ENCODE measurements at regions not wholly inside any gene's neighbourhood (a gene's known extent, or its start where the extent isn't known, plus 50 kb on each side); places are given as distances from the start of the nearest gene placed in this dataset.

DNA sequence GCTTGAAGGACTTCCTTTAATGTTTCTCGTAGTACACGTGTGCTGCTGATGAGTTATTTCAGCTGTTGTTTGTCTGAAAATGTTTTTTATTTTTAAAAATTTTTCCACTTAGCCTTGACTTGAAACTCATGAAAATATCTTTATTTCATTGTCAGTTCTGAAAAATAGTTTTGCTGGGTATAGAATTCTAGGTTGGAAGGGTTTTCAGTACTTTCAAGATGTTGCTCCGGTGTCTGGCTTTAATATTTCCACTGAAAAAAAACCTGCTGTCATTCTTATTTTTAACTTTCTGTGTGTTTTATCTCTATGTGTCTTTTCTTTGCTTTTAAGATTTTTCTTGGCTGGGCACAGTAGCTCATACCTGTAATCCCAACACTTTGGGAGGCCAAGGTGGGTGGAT is 103.8 kb downstream of the UNCX start:
- Mint-ChIP-seq H3K9me3 (ENCODE audit: low read depth) (peaks cover 11% of the 10 kb centered on the region), H3K36me3 (peaks cover 1% of the 10 kb centered on the region), H3K27ac (no peak overlapping the region), H3K4me3 (no peak overlapping the region), H3K4me1 (no peaks in the 10 kb centered on the region), H3K27me3 (no peaks in the 10 kb centered on the region)
- DNase-seq (no peak), ATAC-seq (no peak)
- CTCF ChIA-PET = no interaction called here

DNA sequence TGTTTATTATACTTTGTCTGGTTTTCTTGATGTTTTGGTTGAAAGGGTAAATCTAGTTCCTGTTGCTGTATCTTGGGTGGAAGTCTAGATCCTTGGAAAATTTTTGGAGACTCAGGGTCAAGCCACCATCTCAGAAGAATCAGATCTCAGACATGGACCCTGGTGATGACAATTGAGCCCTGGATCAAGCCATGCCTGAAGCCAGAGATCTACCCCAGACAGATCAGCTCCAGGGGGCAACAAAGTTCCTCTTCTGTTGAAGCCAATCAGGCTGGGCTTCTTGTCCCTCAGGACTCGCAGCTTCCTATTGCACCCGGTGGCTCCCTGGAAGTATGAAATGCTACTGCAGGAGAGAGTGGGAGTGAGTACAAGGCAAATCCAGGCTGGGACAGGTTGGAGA is 106.9 kb downstream of the UNCX start:
- no peak for ATAC-seq
- CTCF ChIA-PET = no interaction called here

DNA sequence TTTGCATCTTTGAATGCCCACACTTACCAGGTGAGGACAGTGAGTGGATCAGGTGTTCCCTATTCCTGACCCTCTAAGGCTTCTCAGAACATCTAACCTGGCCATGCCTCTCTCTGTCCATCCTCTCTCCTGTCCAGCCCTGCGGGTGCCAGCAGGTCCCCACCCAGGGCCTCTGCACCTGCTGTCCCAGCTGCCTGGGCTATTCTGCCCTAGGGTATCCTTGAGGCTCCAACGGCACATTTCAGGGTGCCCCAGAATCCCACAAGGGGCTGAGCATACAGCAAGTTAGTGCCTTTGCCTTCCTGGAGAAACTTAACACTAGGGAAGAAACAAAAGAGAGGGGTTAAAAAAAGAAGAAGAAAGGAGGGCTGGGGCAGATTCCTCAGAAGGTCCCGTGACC is 107.4 kb downstream of the UNCX start:
- H3K27me3 Mint-ChIP-seq = no peaks in the 10 kb centered on the region
- no peaks in the 10 kb centered on the region for H3K4me1 Mint-ChIP-seq
- CTCF ChIA-PET = no interaction called here
- H3K9me3 Mint-ChIP-seq (ENCODE audit: low read depth) = peaks cover 13% of the 10 kb centered on the region
- H3K27ac Mint-ChIP-seq = no peak overlapping the region
- ATAC-seq = no peak
- no peak for DNase-seq
- H3K4me3 Mint-ChIP-seq = no peak overlapping the region
- H3K36me3 Mint-ChIP-seq = peaks cover under 1% of the 10 kb centered on the region

More for the DNA sequence above, 106.9 kb downstream of the UNCX start:
- H3K27me3 Mint-ChIP-seq = no peaks in the 10 kb centered on the region
- peaks cover 1% of the 10 kb centered on the region for H3K36me3 Mint-ChIP-seq
- H3K9me3 Mint-ChIP-seq (ENCODE audit: low read depth) = peaks cover 14% of the 10 kb centered on the region
- no peak for DNase-seq
- H3K27ac Mint-ChIP-seq = no peak overlapping the region
- H3K4me1 Mint-ChIP-seq = no peaks in the 10 kb centered on the region
- no peak overlapping the region for H3K4me3 Mint-ChIP-seq

DNA sequence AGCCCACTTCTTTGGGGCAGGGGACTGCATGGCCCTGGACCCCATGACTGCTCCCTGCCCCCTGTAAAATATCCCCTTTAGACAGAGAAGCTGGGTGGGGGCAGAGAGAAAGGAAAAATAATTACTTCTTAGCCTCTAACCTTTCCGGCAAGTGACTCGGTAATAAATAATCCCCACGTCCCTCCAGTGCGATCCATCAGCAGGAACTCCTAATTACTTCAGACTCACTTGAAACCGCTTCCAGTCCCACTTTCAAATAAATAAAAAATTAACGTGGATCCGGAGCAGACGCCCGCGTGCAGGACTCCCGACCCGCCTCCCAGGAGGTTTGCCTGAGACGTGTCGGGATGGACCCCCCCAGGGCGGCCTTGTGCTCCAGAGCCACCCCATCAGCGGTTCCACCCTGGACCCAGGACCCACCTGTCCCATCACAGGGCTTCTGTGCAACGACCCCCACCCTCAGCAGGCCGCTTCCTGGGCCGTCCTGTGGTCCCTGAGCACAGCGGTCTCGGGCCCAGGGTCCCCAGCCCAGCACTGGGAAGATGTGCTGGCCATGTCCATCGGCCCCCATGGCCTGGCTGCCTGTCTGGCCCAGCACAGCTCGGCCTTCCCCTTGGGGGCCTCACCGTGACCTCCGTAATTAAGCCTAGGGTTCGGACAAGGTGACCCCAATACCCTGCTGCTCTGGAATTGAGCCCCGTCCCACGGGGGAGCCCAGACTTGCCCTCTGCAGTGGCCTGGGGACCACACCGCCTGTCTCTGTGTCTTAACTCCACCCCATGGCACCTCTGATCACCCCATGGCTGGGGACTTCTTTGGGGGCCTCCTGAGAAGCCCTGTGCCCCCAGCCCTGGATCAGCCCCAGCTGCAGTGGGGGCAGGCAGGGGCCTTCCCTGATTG is 108.0 kb downstream of the UNCX start:
- Mint-ChIP-seq H3K36me3 (no peaks in the 10 kb centered on the region), H3K4me3 (no peak overlapping the region), H3K4me1 (no peaks in the 10 kb centered on the region), H3K27me3 (no peaks in the 10 kb centered on the region), H3K9me3 (ENCODE audit: low read depth) (peaks cover 12% of the 10 kb centered on the region), H3K27ac (no peak overlapping the region)
- ATAC-seq (no peak), DNase-seq (no peak)
- CTCF ChIA-PET = no interaction called here

DNA sequence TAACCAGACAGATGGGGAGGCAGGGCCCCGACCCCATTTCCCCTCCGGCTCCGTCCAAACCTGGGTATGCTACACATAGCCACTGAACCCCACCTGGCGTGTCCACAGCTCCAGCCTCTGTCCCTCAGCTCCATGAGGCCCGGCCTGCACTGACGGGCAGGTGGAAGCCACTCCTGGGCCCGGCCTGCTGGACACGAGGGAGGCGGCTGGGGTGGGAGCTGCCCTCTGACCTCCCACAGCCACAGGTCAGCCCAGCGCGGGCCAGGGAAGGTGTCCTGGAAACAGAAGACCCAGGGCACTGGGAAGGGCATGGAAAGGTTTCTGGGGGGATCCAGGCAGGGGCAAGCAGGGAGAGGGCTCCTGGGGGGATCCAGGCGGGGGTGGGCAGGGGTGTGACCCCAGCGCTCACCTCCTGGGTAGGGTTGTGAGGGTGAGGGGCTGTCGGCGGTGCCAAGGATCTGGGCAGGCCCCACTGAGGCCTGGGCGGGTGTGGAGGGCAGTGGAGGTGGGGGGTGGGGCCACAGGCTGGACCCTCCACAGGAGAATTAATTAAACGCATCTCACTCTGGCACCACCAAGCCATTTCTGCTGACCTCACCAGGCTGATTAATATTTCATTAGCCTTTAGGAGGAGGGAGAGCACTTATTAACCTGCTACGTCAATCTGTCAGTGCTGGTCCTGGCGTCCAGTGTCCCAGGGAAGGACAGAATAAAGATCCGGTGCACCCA is 108.9 kb downstream of the UNCX start:
- Mint-ChIP-seq H3K4me1 (no peaks in the 10 kb centered on the region), H3K4me3 (no peak overlapping the region), H3K27ac (no peak overlapping the region), H3K9me3 (ENCODE audit: low read depth) (peaks cover 12% of the 10 kb centered on the region), H3K27me3 (no peaks in the 10 kb centered on the region), H3K36me3 (no peaks in the 10 kb centered on the region)
- no peak for ATAC-seq
- CTCF ChIA-PET = no interaction called here
- no peak for DNase-seq

DNA sequence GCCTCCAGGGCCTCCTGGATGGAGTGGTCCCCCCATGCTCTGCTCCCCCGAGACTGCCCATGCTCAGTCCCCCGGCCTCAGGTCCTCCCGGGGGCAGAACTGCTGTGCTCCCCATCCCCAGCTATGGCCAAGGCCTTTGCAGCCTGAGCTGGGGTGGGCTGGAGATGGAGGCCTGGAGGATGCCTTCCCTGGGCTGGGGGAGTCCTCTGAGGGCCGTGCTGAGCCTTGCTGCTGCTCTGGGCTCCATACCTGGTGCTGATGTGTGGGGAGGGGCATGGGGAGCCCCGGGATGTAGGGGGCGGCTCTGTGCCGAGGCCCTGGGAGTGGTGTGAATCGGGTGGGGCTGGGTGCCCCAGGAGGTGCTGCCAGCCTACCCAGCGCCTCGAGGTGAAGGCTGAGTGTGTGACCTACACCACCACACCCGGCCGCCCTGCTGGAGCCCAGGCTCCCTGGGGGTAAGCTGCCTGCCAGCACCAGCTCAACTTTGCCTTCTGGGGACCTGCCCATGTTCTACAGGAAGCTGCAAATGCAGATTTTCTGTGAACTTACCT is 109.5 kb downstream of the UNCX start:
- DNase-seq = no peak
- H3K4me1 Mint-ChIP-seq = no peaks in the 10 kb centered on the region
- ATAC-seq = no peak
- no peak overlapping the region for H3K27ac Mint-ChIP-seq
- no peaks in the 10 kb centered on the region for H3K36me3 Mint-ChIP-seq
- H3K9me3 Mint-ChIP-seq (ENCODE audit: low read depth) = peaks cover 10% of the 10 kb centered on the region
- no peak overlapping the region for H3K4me3 Mint-ChIP-seq
- CTCF ChIA-PET = no interaction called here
- no peaks in the 10 kb centered on the region for H3K27me3 Mint-ChIP-seq

DNA sequence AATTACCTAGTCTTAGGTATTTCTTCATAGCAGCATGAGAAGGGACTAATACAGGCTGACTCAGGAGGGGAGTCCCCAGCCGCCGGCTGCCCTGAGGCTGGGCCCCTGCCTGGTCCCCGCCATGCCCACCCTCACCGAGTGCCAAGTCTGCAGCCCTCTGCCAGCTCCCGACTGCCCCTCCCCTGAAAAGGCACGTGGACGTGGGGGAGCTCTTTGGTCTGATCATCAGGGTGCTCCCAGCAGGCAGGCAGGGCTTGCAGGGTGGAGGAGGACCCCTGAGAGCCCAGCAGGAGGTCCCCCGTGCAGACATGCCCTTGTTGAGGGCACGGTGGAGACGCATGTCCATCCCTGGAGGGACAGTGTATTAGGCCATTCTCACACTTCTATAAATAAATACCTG is 110.9 kb downstream of the UNCX start:
- ATAC-seq = no peak
- H3K27me3 Mint-ChIP-seq = no peaks in the 10 kb centered on the region
- H3K36me3 Mint-ChIP-seq = no peaks in the 10 kb centered on the region
- peaks cover 4% of the 10 kb centered on the region for H3K9me3 Mint-ChIP-seq (ENCODE audit: low read depth)
- CTCF ChIA-PET = no interaction called here
- no peak overlapping the region for H3K4me3 Mint-ChIP-seq
- H3K27ac Mint-ChIP-seq = no peak overlapping the region
- H3K4me1 Mint-ChIP-seq = no peaks in the 10 kb centered on the region
- DNase-seq = no peak

DNA sequence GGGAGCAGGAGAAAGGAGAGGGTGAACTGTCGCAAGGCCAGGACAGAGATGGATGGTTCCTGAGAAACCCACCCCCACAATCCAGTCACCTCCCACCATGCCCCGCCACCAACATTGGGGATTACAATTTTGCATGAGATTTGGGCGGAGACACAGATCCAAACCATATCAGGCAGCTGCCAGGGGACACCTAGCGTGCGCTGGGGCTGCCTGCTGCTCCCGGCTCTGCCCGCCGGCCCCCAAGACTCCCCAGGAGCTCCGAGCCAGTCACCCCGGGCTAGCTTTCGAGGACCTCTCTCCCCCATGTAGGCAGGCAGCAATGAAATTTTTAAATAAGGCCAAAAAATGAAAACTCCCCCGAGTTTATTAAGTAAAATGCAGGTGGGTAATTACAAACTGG is 111.7 kb downstream of the UNCX start:
- Mint-ChIP-seq H3K4me1 (no peaks in the 10 kb centered on the region), H3K36me3 (no peaks in the 10 kb centered on the region), H3K4me3 (no peak overlapping the region), H3K9me3 (ENCODE audit: low read depth) (peaks cover 3% of the 10 kb centered on the region), H3K27me3 (no peaks in the 10 kb centered on the region), H3K27ac (no peak overlapping the region)
- CTCF ChIA-PET = no interaction called here
- ATAC-seq = no peak
- no peak for DNase-seq

DNA sequence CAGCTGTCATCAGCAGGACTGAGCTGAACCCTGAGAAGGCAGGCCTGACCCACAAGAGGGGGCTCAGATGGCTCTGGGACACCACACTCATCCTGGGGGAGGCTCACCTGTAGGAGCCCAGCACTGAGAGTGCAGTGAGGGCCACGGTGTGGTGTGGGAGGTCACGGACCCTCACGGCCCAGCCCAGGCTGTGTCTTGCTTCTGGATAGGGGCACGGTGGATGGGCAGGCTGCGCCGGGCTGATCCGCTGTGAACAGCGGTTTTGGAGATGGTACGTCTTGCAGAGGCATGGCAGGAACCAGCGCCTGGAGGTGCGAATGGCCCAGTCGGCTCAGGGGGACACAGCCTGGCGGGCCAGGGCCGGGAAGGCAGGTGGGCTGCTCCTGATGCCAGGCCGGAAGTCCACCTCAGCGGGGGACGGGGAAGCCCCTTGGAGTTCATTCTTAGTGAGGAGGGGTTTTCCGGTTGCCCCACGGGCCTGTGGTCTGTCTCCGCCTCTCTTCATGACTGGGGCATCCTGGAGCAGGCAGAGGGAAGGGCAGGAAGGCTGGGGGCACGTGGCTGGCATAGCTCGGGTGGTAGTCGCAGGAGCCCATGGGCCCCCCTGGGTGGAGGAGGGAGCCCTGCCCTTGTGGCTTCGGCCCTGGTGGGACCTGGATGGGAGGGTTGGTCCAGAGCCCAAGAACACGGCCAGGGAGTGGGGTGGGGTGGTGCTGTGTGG is 112.5 kb downstream of the UNCX start:
- DNase-seq = no peak
- ATAC-seq = no peak
- Mint-ChIP-seq H3K9me3 (ENCODE audit: low read depth) (peaks cover 3% of the 10 kb centered on the region), H3K27me3 (no peaks in the 10 kb centered on the region), H3K36me3 (no peaks in the 10 kb centered on the region), H3K4me3 (no peak overlapping the region), H3K27ac (no peak overlapping the region), H3K4me1 (no peaks in the 10 kb centered on the region)
- CTCF ChIA-PET = no interaction called here

DNA sequence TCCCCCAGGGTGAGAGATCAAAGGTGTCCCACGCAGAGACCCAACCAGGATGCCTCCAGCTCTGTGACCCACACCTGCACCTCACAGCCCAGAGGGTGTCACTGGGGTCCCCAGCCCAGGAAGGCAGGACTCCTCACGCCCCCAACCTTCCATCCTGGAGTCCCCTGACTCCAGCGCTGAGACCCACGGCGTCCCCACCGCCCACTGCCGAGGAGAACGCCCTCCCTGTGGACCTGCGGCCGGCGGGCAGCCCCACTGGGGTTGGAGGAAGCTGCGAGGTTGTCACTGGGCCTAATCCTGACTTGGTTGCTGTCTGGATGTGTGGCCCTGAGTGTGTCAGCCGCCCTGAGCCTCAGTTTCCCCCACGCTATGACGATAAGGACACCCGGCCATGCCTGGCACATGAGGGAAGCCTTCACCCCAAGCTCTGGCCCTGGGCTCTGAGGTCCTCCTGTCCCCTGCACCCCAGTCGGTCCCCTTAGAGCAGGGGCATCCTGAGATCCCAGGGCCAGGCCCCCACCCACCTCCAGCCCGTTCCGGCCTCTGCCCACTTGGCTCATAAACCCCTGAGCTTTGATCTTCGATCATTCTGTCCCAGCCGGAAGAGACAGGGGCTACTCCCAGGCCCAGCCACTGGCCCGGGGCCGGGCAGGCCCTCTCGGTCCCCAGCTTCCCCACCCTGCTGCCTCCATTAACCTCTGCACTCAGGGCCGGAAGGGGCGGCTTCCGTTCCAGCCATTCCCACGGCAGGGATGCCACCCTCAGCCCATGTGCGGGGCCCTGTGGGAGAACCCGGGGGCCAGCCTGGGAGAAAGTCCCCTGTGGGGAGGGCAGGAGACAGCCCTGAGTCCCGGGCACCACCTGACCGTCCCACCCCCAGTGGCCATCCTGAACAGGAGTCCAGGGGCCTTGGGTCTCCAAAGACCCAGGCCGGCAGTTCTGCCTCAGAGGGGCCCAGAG is 113.2 kb downstream of the MICALL2 start:
- CTCF ChIA-PET = no interaction called here
- Mint-ChIP-seq H3K36me3 (no peaks in the 10 kb centered on the region), H3K9me3 (ENCODE audit: low read depth) (peaks cover 3% of the 10 kb centered on the region), H3K4me1 (no peaks in the 10 kb centered on the region), H3K4me3 (no peak overlapping the region), H3K27ac (no peak overlapping the region), H3K27me3 (no peaks in the 10 kb centered on the region)
- ATAC-seq (no peak), DNase-seq (no peak)

DNA sequence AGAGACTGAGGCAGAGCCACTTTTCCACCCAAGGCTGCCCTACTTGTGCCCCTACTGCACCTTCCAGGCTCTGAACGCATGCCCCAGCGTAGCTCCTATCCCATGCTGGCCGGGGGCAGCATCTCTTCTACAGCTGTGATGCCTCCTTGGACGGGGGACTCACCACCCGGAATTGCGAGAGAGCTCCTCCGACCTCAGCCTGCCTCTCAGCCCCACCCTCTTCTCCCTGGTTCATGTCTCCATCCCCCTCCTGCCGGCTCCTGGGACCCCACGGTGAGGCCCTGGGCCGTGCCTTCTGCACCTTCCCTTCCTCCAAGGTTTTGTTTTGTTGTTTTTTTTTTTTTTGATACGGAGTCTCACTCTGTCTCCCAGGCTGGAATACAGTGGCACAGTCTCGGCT is 112.4 kb downstream of the MICALL2 start:
- Mint-ChIP-seq H3K27me3 (no peaks in the 10 kb centered on the region), H3K36me3 (no peaks in the 10 kb centered on the region), H3K9me3 (ENCODE audit: low read depth) (peaks cover 3% of the 10 kb centered on the region), H3K4me3 (no peak overlapping the region), H3K27ac (no peak overlapping the region), H3K4me1 (no peaks in the 10 kb centered on the region)
- no peak for ATAC-seq
- no peak for DNase-seq
- CTCF ChIA-PET = no interaction called here

DNA sequence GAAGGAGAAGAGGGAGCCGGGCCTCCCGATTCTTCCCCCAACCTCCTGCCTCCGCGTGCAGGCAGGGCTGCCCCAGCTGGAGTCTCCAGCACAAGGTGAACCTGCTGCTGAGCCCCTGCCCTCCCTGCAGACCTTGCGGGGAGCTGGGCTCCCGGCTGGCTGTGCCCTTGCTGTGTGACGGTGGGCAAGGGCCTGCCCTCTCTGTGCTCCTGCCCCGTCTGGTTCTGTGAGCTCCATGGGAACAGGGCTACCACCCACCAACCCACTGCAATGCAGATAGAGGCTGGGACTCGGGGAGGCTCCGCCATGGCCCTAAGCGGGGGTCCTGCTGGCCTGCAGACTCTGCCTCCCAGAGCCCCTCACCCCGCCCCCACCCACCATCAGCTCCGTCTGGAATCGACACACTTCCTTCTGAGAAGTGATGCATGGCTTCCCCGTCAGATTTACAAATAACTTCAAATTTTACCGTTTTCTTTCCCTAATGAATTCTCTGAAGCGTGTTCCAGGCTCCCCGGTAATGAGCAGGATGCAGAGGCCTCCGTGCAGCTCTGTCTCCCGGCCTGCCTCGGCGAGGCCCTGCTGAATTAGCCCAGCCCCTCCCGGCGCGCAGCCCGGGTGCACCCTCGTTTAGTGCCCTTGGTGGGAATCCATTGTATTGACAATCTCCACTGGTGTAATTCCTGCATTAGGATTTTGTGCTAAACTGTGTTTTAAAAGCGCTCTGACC is 111.0 kb downstream of the MICALL2 start:
- CTCF ChIA-PET = no interaction called here

More for the DNA sequence above, 111.0 kb downstream of the MICALL2 start:
- Mint-ChIP-seq H3K4me3 (no peak overlapping the region), H3K36me3 (no peaks in the 10 kb centered on the region), H3K9me3 (ENCODE audit: low read depth) (no peaks in the 10 kb centered on the region), H3K4me1 (no peaks in the 10 kb centered on the region), H3K27ac (no peak overlapping the region), H3K27me3 (no peaks in the 10 kb centered on the region)
- DNase-seq = no peak
- ATAC-seq = no peak
